NCI-H1092 treated with DMSO at 0.1 percent for 48 hours (cell line): ENCODE measurements at regions not wholly inside any gene's neighbourhood (a gene's known extent, or its start where the extent isn't known, plus 50 kb on each side); places are given as distances from the start of the nearest gene placed in this dataset.
"Not testable (repeated sequence)": the region's sequence is repeated elsewhere in the genome, so short reads cannot be mapped to it uniquely, and the experiment has no call there.

Experiments
- DNase-seq: peaks from one replicate; lab custom pipeline; 2025; lab: John Stamatoyannopoulos, UW

DNA sequence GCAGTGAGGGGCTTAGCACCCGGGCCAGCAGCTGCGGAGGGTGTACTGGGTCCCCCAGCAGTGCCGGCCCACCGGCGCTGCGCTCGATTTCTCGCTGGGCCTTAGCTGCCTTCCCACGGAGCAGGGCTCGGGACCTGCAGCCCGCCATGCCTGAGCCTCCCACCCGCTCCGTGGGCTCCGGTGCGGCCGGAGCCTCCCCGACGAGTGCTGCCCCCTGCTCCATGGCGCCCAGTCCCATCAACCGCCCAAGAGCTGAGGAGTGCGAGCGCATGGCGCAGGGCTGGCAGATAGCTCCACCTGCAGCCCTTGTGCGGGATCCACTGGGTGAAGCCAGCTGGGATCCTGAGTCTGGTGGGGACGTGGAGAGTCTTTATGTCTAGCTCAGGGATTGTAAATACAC is 813.1 kb downstream of the CCSER2 start:
- DNase-seq, result not testable (repeated sequence)

DNA sequence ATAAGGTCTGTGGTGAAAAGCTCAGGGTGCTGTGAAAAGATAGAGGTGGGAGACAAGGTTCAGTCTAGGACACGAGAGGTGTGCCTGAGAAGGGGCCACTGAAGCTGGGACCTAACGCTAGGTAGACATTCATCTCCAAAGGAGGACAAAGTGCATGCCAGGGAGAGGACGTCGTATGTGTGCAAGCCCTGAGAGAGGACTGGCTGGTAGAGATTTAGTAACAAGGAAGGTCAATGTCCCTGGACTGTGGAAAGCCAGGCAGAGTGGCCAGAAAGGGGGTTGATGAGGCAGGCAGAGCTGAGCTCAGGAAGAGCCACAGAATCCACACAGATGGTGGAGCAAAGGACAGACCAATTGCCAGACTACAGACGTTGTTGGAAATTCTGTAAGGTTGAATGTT is 817.6 kb downstream of the CCSER2 start:
- no peak for DNase-seq

DNA sequence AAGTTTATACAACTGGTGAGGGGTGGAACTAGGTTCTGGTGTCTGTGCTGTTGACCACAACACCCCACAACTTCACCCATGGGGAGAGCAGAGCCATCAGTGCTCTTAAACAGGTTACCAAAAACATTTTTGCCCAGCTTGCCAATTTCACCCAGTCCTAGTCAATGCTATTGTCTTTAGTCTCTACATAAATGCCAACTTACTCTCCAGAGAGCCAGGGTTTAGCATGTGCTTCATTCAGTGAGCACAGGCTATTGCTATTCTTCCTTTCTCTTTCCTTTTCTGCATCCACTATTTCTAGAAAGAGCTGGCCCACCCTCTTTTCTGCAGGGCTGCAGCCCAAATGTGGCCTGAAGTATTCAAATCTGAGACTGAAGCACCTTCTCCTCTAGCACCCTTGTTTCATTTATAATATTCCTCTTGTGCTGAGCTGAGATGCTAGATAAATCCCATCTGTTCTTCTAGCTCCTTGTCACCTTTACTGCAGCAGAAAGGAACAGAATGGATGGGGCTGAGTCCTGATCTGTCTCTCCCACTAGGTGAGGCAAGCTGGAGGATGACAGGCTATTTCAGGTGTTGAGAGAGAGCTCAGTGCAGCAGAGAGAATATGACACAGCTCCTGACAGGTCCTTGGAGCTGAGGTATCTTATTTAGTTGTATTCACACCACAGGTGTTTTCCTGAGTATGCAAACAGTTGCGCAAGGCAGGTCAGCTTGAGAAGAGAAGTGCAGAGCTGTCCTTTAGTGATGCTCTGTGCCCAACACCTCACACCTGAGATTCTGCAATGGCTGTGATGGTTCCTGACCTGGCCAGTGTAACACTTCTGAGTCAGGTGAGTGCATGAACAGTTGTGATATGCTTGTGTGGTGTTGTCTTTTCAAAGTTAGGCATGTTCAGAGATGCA is 819.2 kb downstream of the CCSER2 start:
- DNase-seq, result no peak

DNA sequence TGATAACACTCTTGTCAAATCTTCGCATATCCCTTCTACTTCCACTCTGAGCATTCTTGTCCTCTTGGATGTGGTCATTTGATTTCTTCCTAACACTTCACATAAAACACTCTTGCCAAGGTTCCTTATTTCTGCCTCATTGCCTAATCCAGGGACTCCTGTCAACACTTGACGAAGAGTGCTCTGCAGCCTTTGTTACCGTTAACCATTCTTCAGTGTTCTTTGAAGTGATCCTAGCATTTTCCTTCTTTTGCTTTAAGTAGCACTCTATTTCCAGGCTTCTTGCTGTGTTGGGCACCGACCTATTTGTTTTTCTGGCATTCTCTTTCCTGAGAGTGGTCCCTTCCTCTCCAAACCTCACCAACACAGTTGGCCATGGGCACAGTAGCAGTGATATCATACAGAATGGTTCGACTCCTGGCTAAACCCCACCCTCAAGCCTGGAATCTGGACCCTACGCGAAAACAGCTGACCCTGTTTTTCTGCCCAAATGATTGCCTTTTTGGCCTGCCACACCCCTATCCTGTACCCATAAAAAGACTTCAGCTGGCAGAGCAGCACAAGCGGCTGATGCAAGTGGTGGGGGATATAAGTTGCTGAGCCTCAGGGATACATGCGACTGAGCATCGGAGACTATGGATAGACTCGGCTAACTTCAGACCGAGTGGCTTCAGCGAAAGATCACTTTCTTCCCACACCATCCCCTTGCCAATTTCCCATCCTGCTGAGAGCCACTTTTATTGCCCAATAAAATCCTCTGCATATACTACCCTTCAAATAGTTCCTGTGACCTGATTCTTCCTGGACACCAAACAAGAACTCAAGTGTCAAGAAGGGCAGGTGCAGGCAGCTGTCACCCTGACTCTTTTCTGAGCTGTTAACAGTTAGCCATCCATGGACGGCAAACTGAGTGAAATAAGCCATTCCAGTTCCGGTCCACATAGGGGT is 820.6 kb downstream of the CCSER2 start:
- no peak for DNase-seq

DNA sequence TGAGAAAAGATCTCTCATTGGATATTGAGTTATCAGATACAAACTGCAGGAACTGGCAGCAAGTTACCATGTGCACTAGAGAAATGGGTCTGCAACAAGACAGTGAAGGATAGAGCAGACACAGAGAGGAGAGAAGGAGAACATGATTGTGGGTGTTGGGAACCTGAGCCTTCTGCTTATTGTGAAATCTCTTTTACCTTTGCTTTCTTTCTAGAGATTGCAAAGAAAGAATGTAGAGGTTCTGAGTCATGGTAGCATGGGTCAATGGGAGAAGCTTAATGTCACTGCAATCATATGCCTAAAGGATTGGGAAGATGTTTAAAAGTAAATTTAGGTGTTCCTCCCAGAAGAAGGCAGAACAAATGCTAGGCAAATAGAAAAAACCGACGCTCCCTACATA is 821.4 kb downstream of the CCSER2 start:
- no peak for DNase-seq

DNA sequence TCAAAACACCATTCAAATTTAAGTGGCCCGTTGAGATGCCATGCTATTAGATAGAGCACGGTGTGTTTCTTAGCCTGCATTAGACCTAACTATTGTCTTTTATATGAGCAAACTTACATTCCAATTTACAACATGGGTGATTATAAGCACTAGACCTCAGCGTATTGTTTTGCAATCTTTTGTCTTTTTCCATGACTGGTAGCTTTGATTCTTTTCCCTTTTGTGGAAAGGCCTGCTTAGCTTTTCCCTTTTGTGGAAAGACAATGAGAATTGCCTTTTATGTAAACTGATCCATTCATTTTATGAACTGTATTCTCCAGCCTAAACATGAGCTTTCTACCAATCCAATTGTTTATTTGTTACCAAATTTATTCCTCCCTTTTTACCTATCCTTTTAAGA is 823.1 kb downstream of the CCSER2 start:
- no peak for DNase-seq

DNA sequence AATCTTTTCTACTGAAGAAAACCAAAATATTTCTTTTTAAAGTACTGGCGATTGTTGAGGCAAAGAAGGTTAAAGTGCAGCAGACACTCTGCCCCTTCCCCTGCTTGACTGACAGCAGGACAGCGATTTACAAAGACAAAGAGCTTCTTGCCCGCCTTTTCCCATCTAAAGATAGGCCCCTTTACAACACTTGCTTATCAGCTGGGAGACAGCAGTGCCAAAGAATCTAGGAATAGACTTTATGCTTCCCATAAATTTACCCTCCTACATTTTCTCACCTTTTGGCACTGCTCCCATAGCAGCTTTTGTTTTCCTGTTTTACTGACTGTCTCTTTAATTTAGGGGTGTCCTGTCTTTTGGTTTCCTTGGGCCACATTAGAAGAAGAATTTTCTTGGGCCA is 824.1 kb downstream of the CCSER2 start:
- no peak for DNase-seq

DNA sequence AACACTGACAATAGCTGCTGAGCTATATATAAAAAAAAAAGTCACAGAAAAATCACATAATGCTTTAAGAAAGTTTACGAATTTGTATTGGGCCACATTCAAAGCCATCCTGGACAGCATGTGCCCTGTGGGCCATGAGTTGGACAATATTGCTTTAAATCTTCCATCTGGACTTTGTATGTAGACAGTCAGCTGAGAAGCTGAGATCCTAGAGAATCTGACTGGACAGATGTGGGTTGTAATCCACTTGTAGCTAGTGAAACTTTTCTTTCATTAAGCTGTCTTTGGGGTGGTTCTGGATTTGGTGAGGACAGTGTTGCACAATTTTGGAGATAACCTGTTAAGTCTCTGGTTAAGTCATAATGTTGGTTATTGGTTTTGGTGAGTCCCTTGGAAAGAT is 824.5 kb downstream of the CCSER2 start:
- no peak for DNase-seq

DNA sequence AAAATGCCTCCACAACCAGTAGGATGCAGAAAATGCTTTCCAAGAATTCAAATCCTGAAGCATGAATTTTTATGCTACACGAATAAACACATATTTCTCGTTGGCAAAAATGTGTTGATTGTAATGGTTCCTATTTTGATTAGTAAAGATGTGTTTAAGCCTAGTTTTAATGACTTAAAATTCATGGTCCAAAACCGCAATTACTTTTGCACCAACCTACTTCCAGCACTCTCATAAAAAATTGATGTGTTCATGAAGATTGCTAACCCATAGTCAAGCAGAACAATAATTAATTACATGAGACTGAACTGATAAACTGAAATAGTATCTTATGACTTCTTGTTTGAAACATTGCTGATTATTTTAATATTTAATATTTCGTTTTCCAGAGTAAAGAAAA is 828.8 kb downstream of the CCSER2 start:
- no peak for DNase-seq

DNA sequence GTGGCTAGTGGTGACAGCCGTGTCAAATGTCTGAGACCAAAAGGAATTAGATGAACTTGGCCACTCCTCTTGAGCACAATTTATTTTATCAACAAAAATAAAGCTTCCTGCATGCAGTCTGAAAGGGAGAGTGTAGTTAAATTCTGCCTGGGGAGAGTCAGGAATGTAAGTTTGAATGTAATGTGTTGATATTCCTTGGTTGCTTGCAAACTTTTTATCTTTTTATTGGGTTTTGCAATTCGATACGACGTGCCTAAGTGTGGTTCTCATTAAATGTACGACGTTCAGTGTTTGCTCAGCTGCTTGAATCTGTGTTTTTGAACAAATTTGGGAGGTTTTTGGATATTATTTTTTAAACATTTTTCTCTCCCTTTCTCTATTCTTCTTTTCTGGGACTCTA is 839.9 kb downstream of the CCSER2 start:
- DNase-seq, result peak; percentile 4

DNA sequence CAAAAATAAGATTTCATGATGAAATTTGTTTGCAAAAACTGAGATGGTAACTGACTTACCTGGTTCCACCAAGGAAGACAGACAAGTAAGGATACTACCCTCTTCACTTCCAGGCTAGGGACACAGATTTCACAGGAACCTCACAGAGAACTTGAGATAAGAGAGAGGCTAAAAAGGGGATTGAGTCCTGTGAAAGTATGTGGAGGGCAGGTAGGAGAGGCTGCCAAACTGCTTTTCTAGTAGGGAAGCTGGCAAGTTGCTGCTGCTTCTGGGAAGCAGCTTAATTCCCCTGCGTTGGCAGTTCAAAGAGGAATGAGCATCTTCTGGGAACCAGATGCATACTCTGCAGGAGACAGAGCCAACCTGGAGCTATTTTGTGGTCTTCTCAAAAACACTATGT is 841.6 kb downstream of the CCSER2 start:
- no peak for DNase-seq

DNA sequence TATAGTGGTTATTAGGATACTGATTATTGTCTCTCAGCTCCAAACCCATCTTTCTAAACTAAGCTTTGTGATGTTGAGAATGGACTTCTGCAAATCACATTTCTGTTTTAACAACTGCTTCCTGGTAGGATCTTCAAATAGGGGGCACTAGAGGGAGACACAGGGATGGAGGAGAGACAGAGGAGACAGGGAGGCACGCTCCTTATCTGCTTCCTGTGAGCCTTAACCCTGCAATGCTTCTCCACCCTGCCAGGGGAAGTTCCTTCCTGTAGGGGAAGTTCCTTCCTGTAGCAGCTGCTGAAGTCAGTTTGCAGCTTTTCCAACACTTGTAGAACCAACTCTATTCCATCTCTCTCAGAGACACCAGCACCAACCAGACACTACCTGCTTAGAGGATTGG is 847.2 kb downstream of the CCSER2 start:
- no peak for DNase-seq

DNA sequence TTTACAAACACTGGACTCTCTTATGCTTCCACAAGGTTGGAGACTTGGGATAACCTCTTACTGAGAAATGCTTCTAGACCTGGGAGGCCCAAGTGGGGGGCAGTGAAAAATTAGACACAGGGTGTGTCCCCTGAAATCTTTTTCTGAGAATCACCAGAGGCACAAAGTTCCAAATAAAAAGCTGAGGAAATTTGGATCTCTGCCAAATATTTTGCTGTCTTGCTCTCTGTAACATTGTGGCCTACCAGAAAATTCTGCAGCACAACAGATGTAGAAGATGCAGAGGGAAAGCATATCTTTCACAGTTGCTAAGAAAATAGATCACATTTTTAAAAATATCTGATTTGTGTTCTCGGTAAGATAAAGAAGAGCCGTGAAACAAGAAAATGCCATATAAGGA is 849.4 kb downstream of the CCSER2 start:
- DNase-seq, result no peak

DNA sequence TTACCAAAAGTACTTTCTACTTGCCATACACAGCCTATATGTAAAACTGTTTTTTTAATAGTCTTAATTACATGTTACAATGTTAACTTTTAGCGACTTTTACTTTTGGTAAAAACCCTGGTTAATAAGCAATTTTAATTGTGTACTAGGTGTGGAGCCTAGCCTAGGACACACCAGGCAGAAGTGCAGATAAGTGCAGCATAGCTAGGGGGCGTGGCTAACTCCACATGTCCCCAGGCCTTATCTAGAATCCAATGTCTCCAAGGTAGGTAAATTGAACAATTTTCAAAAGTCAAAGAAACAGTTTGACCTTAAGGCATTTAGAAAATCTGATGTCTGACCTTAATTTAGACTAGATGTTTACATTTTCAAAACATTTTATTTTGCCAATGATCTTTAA is 858.7 kb downstream of the CCSER2 start:
- DNase-seq, result no peak

DNA sequence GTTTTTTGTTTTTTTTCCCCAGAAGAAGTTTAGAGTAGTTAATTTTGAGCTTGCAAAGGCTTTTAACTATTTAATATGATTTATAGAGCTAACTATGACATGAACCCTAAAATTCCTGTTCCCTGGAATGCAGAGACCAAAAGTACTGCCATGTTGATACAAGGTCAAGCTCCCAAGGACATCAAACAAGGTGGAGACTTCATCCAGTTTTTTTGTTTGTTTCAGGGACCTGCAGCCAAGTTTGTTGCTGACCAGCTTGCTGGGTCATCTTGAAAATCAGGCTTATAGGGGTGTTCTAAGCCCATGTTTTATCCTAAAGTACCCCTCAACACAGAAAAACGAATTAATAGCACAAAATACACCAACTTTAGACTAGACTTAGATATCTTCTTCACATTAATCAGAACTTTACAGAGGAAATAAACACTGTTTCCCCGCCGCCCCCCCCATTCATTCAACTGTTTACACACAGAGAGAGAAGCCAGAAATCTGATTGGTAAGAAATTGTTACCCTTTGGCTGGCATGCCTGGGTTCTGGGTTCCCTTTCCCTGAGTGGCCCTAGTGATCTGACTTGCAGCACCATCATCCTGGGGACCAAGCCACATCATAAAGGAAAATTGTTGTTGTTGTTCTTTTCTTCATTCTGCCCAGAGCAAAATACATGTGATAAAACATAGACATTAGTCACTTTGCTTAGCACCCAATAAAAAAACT is 860.5 kb downstream of the CCSER2 start:
- DNase-seq, result no peak

DNA sequence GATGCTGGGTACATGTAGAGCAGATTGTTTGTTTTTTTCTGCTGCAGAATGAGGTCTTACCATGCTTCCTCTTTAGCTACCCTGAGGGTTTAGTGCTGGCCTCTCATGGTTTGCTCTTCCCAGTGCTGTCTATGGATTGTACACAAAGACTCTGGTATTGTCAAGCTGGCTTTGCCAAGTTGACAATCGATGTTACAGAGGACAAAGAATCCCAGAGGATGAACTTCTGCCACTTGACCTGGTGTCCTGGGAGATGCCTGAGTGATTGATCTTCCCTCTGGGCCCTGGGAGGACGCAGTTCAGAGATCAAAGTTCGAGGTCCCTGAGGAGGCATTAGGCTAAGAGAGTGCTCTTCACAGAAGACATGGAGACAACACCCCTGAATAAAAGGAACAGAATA is 865.4 kb downstream of the CCSER2 start:
- no peak for DNase-seq

DNA sequence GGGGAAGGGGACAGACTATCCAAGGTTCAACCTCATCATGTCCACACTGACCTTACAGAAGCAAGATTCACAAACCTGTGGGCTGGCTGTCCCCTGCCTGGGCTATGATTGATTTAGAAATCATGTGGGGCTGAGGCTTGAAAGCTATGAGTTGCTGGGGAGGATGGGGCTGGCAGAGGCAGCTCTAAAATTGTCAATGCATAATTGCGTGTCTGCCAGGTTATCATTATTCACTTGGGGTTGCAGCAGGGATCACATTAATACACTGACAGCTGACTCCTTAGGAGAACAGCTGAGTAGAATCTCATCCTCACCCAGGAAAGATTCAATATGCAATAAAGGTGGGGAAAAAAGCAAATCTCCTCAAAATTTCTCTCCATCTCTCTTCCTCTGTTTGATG is 866.3 kb downstream of the CCSER2 start:
- no peak for DNase-seq

DNA sequence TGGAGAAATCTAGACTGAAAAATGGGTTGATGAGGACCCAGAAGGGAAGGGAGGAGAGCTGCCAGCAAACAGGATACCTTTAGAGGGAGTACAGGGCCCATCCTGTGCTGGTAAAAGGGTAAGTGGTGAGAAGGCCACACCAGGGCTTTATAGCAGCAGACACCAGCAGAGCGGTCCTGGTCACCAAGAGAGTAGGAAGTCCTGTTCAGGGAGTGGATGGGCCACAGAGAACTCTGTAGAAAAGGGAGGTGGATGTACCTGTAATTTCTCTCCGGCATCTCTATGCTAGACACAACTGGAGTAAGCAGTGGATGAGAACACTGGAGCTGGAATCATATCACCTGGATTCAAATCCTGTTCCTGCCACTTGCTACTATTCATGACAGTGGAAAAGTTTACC is 867.2 kb downstream of the CCSER2 start:
- no peak for DNase-seq

DNA sequence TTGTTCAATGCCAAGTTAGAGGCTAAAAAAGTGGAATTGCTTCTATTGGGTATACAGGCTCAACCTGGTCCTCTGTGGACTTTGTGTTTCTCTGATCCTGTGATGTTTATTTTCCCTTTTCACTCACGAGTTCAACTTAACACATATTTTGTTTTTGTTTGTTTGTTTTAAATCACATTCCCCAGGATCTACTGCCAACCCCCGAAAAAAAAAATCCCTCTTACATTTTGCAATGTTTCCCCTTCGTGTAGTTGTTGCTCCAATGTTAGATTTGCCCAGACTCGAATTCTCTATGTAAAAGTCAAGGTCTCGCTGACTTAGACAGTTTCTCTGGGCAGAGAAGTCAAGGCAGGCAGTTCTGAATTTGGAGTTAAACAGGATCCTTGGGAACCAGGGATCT is 876.4 kb downstream of the CCSER2 start:
- DNase-seq, result no peak

DNA sequence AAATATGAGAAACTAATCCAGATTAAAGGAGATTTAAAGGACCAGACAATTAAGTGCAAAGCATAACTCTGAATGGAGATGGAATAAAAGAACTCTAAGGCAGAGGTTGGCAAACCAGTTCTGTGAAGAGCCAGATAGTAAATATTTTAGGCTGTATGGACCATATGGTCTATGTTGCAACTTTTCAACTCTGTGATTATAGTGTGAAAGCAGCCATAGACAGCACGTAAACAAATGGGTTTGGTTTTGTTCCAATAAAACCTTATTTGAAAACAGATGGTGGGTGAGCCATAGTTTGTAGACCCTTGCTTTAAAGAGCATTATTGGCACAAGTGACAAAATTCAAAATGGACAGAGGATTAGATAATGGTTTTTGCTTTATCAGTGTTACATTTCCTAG is 884.1 kb downstream of the CCSER2 start:
- peak; percentile 19 for DNase-seq

DNA sequence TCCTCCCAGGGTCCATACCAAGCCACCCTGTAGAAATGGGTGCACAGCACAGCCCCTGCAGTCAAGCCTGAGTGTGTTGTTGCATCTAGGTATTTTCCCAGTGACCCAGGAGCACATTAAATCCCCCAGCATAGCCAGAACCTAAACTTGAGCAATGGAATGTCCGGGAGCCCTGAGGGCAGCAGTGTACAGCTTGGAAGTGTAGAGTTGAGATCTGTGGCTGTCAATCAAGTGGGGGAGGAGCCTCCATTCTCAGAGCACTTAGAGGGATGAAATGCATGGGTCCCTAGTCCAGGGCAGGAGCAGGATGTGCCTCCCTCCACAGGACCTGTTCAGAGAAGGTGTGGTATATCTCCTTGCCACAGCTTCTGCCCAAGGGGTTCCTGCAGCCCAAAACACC is 885.1 kb downstream of the CCSER2 start:
- DNase-seq, result no peak

DNA sequence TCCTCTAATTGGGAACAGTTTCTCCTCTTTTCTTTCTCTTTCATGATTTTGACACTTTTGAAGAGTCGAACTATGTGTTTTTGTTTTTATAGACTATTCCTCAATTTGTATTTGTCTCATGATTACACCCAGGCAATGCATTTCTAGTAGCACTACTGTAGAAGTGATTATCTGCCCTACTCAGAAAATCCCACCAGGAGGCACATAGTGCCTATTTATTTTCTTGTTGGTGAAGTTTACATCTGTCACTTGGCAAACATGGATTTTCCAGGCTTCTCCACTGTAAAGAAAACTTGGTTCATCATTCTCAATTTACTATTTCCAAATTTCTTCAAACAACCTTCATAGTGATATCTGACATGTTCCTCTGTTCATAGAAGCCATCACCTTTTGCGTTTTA is 893.9 kb downstream of the CCSER2 start:
- no peak for DNase-seq
